ENCODE measurements at regions not wholly inside any gene's neighbourhood (a gene's known extent, or its start where the extent isn't known, plus 50 kb on each side); places are given as distances from the start of the nearest gene placed in this dataset.

DNA sequence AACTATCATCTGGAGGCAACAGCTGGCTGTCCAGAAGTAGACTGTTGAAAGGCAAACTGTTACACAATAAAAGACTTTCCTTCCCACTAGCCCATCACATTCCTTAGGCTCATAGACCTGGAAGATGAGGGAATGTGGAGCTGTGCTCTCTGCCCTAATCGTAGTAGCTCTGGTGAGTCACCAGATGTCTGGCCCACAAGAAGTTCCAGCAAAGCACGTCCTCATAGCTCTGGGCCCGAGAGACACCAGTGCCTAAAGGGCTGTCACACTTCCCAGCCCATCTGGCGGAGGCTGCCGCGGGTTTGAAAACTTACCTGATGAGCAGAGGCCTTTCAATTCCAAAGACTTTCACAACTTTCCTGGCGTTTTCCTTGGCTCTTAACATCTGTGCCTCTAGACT, 81.7 kb upstream of the STOX2 start:
- TF ChIP-seq POLR2A (IDR thresholded peaks at IDR 0.05) (no peak), POLR2AphosphoS5 (IDR thresholded peaks at IDR 0.05) (no peak)
- TF ChIP-seq, protein P1, sequence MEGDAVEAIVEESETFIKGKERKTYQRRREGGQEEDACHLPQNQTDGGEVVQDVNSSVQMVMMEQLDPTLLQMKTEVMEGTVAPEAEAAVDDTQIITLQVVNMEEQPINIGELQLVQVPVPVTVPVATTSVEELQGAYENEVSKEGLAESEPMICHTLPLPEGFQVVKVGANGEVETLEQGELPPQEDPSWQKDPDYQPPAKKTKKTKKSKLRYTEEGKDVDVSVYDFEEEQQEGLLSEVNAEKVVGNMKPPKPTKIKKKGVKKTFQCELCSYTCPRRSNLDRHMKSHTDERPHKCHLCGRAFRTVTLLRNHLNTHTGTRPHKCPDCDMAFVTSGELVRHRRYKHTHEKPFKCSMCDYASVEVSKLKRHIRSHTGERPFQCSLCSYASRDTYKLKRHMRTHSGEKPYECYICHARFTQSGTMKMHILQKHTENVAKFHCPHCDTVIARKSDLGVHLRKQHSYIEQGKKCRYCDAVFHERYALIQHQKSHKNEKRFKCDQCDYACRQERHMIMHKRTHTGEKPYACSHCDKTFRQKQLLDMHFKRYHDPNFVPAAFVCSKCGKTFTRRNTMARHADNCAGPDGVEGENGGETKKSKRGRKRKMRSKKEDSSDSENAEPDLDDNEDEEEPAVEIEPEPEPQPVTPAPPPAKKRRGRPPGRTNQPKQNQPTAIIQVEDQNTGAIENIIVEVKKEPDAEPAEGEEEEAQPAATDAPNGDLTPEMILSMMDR (IDR thresholded peaks at IDR 0.05) = no peak
- Histone ChIP-seq H3K4me3 (no peak overlapping the region), H3K27ac (no peak overlapping the region), H3K9me3 (no peaks in the 10 kb centered on the region), H3K4me1 (peaks cover 0 to 7% (median 0%) of the 10 kb centered on the region in 3 donors), H3K27me3 (no peaks in the 10 kb centered on the region), H3K36me3 (no peaks in the 10 kb centered on the region)
- ATAC-seq = peak; percentile 20
- WGBS, 2 donors (ENCODE audit: low coverage in 1 of 2) = 82 to 94% methylated on average over 2 to 5 of the region's 7 CpGs

DNA sequence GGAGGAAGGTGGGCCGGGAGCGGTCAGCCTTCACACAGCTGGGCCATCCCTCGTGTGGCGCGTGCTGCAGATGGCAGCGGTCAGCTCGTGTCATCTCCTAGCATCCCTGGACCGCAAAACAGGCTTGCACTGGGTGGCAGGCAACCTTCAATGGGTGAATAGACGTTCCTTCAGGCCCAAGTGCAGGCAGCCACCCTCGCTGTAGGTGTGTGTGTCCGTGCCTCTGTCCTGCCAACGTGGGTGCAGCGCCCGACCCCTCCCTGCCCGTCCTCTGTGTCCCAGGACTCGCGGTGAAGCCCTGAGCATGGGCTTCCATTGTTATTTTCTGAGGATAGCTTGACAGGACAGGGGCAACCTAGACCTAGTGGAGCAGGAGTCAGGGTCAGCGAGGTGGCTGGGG, 79.8 kb upstream of the STOX2 start:
- 95 to 100% methylated on average over 2 to 9 of the region's 18 CpGs for WGBS, 2 donors (ENCODE audit: low coverage in 1 of 2)
- H3K27me3 ChIP-seq = no peaks in the 10 kb centered on the region

DNA sequence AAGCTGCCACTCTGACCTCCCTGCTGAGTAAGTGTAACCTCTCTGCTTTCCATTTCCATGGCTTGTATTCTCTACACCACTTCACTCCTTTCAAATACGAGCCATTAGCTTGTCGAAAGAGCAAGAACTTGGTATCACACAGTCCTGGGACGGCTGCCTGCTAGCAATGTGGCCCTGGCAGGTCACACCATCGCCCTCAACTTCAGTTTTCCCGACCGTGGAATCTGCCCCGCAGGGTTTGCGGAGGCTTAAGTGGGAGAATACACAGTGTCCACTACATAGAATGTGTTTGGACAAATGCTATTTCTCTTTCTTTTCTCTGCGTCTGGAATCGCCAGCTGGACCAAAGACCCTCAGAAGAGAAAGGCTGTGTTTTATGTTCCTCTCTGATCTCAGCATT, 78.6 kb upstream of the STOX2 start:
- H3K27me3 ChIP-seq = no peaks in the 10 kb centered on the region
- no peaks in the 10 kb centered on the region for H3K9me3 ChIP-seq
- no peak overlapping the region for H3K4me3 ChIP-seq
- 78 to 79% methylated on average over 4 to 6 of the region's 10 CpGs for WGBS, 2 donors (ENCODE audit: low coverage in 1 of 2)
- H3K4me1 ChIP-seq = peaks cover 0 to 30% (median 3%) of the 10 kb centered on the region in 3 donors
- no peak for ATAC-seq
- no peak overlapping the region for H3K27ac ChIP-seq
- no peaks in the 10 kb centered on the region for H3K36me3 ChIP-seq
- TF ChIP-seq, protein P1 (IDR thresholded peaks at IDR 0.05) = no peak
- no peak for TF ChIP-seq EP300 (IDR thresholded peaks at IDR 0.05)

More for the DNA sequence above, 79.8 kb upstream of the STOX2 start:
- ATAC-seq = no peak
- Histone ChIP-seq H3K36me3 (no peaks in the 10 kb centered on the region), H3K4me3 (no peak overlapping the region), H3K9me3 (no peaks in the 10 kb centered on the region), H3K4me1 (peaks cover 0 to 21% (median 0%) of the 10 kb centered on the region in 3 donors), H3K27ac (no peak overlapping the region)
- TF ChIP-seq, protein P1 (IDR thresholded peaks at IDR 0.05) = no peak
- TF ChIP-seq POLR2A (IDR thresholded peaks at IDR 0.05) (no peak), POLR2AphosphoS5 (IDR thresholded peaks at IDR 0.05) (no peak), EP300 (IDR thresholded peaks at IDR 0.05) (no peak)

DNA sequence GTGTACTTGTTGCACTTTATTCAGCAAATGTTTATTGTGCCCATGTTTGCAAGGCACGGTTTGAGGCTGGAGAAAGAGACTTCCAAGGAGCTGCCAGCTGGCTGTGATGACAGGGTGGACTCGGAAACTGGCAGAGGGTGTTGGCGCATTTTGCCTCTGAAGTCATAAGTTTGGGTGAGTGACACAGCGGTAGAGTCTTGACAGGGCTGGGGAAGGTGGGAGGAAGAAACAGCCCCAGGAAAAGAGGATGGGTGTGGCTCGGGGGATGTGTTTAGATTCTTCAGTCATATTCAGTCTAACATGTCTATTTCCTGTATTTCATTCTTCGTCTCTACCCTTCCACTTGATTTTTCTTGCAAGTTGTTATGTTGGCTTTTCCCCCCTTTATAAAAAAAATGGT, 77.0 kb upstream of the STOX2 start:
- no peaks in the 10 kb centered on the region for H3K9me3 ChIP-seq
- no peaks in the 10 kb centered on the region for H3K36me3 ChIP-seq
- no peak for ATAC-seq
- H3K4me1 ChIP-seq = peaks cover 0 to 30% (median 3%) of the 10 kb centered on the region in 3 donors
- no peak overlapping the region for H3K27ac ChIP-seq
- no peaks in the 10 kb centered on the region for H3K27me3 ChIP-seq
- 36 to 46% methylated on average over 3 to 6 of the region's 6 CpGs for WGBS, 2 donors (ENCODE audit: low coverage in 1 of 2)
- H3K4me3 ChIP-seq = no peak overlapping the region
- no peak for TF ChIP-seq EP300 (IDR thresholded peaks at IDR 0.05)
- no peak for TF ChIP-seq POLR2A (IDR thresholded peaks at IDR 0.05)
- TF ChIP-seq POLR2AphosphoS5 (IDR thresholded peaks at IDR 0.05) = no peak

DNA sequence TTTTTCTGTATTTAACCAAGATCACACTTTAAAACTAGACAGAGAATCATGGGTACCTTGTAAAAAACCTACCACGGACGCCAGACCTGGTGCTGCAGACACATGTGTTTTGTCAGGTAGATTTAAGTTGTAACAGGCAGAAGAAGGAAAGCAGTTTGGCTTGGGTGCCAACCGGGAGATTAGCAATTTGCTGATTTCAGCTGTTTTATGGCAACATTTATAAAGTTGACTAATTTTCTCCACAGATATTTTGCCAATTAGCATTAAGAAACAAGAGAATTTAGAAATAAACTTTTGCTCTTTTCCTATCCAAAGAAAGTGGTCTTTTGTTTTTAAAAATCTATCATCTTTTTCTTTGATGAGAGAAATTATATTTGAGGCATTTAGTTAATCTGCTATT, 76.3 kb upstream of the STOX2 start:
- H3K4me3 ChIP-seq = no peak overlapping the region
- no peak for TF ChIP-seq EP300 (IDR thresholded peaks at IDR 0.05)
- no peak for TF ChIP-seq POLR2A (IDR thresholded peaks at IDR 0.05)
- TF ChIP-seq POLR2AphosphoS5 (IDR thresholded peaks at IDR 0.05) = no peak
- TF ChIP-seq, protein P1 (IDR thresholded peaks at IDR 0.05) = no peak
- no peaks in the 10 kb centered on the region for H3K27me3 ChIP-seq
- ATAC-seq = no peak
- peaks cover 0 to 30% (median 3%) of the 10 kb centered on the region in 3 donors for H3K4me1 ChIP-seq
- no peaks in the 10 kb centered on the region for H3K36me3 ChIP-seq
- no peak overlapping the region for H3K27ac ChIP-seq
- WGBS, 2 donors (ENCODE audit: low coverage in 1 of 2) = 62 to 79% methylated on average over 1 to 3 of the region's 3 CpGs
- H3K9me3 ChIP-seq = no peaks in the 10 kb centered on the region

Data from gastroesophageal sphincter (tissue), 4 donors.